DMS153 treated with DMSO at 0.1 percent for 48 hours (cell line): ENCODE measurements at regions not wholly inside any gene's neighbourhood (a gene's known extent, or its start where the extent isn't known, plus 50 kb on each side); places are given as distances from the start of the nearest gene placed in this dataset.
A peak's percentile ranks its signal among the peaks of the same experiment; 100 is the strongest.
"Not testable (repeated sequence)": the region's sequence is repeated elsewhere in the genome, so short reads cannot be mapped to it uniquely, and the experiment has no call there.

ENCODE experiments used
- DNase-seq: peaks from one replicate; lab custom pipeline; 2025; ENCODE audit not compliant: unreplicated experiment; lab: John Stamatoyannopoulos, UW

GRCh38 chr1:37368665-37369315, 105.6 kb upstream of the ZC3H12A start:
- not testable (repeated sequence) for DNase-seq

GRCh38 chr1:37372302-37372701, 102.1 kb upstream of the ZC3H12A start:
- no peak for DNase-seq

GRCh38 chr1:37372711-37373110, 101.7 kb upstream of the ZC3H12A start:
- no peak for DNase-seq

GRCh38 chr1:37373413-37373812, 101.0 kb upstream of the ZC3H12A start:
- DNase-seq = no peak

GRCh38 chr1:37380546-37380945, 93.8 kb upstream of the ZC3H12A start:
- DNase-seq = peak; percentile 49

GRCh38 chr1:37387854-37388253, 86.5 kb upstream of the ZC3H12A start:
- no peak for DNase-seq

- DNase-seq = no peak
Measured at GRCh38 chr1:37389327-37389726, 85.1 kb upstream of the ZC3H12A start.

GRCh38 chr1:37391211-37392011, 83.0 kb upstream of the ZC3H12A start:
- peak; percentile 79 for DNase-seq

- no peak for DNase-seq
Measured at GRCh38 chr1:37392051-37392450, 82.3 kb upstream of the ZC3H12A start.

GRCh38 chr1:37393173-37394120, 80.9 kb upstream of the ZC3H12A start:
- peak; percentile 72 for DNase-seq

GRCh38 chr1:37394574-37395464, 79.6 kb upstream of the ZC3H12A start:
- no peak for DNase-seq

- no peak for DNase-seq
Measured at GRCh38 chr1:37398096-37398495, 76.3 kb upstream of the ZC3H12A start.

- DNase-seq = no peak
Measured at GRCh38 chr1:37399205-37399604, 75.2 kb upstream of the ZC3H12A start.

GRCh38 chr1:37399830-37400464, 74.4 kb upstream of the ZC3H12A start:
- DNase-seq = no peak

- no peak for DNase-seq
Measured at GRCh38 chr1:37400466-37401225, 73.7 kb upstream of the ZC3H12A start.

- DNase-seq = no peak
Measured at GRCh38 chr1:37403166-37403565, 71.2 kb upstream of the ZC3H12A start.

- no peak for DNase-seq
Measured at GRCh38 chr1:37404711-37405110, 69.7 kb upstream of the ZC3H12A start.

GRCh38 chr1:37410105-37410504, 64.3 kb upstream of the ZC3H12A start:
- no peak for DNase-seq

GRCh38 chr1:37410815-37411214, 63.6 kb upstream of the ZC3H12A start:
- DNase-seq = no peak
